Endothelial cell (in vitro differentiated cells): ENCODE measurements at regions not wholly inside any gene's neighbourhood (a gene's known extent, or its start where the extent isn't known, plus 50 kb on each side); places are given as distances from the start of the nearest gene placed in this dataset.

Source experiments
- DNase-seq: peaks from one replicate; pipeline ENCODE4 v3.0.0; 2021; ENCODE audit warnings: low spot score
- H3K27ac Mint-ChIP-seq: one replicate; pipeline ENCODE4 v1.8.0; 2021; ENCODE audit warnings: mixed read lengths, inconsistent platforms; ENCODE audit not compliant: unreplicated experiment
- H3K27me3 Mint-ChIP-seq: one replicate; pipeline ENCODE4 v1.8.0; 2021; ENCODE audit warnings: mild to moderate bottlenecking, moderate library complexity, mixed read lengths, inconsistent platforms; ENCODE audit not compliant: unreplicated experiment
- H3K36me3 Mint-ChIP-seq: one replicate; pipeline ENCODE4 v1.8.0; 2021; ENCODE audit warnings: mild to moderate bottlenecking, low read depth, mixed read lengths, inconsistent platforms; ENCODE audit not compliant: unreplicated experiment
- H3K4me1 Mint-ChIP-seq: one replicate; pipeline ENCODE4 v1.8.0; 2021; ENCODE audit warnings: mild to moderate bottlenecking, mixed read lengths, inconsistent platforms; ENCODE audit not compliant: unreplicated experiment
- H3K4me3 Mint-ChIP-seq: one replicate; pipeline ENCODE4 v1.8.0; 2021; ENCODE audit warnings: mild to moderate bottlenecking, mixed read lengths, inconsistent platforms; ENCODE audit not compliant: unreplicated experiment
- H3K9me3 Mint-ChIP-seq: one replicate; pipeline ENCODE4 v1.8.0; 2021; ENCODE audit warnings: mixed read lengths, inconsistent platforms; ENCODE audit not compliant: unreplicated experiment
- CTCF ChIP-seq: fragments of 200-600 bp; sonication (generic); IDR thresholded peaks from one replicate; pipeline ENCODE4 v1.5.0; 2021; ENCODE audit warnings: antibody characterized with exemption; ENCODE audit not compliant: unreplicated experiment

- H3K9me3 Mint-ChIP-seq, result no peaks in the 10 kb centered on the region
- H3K36me3 Mint-ChIP-seq, result no peaks in the 10 kb centered on the region
- no peaks in the 10 kb centered on the region for H3K27me3 Mint-ChIP-seq
- H3K4me3 Mint-ChIP-seq, result no peak overlapping the region
- H3K27ac Mint-ChIP-seq, result no peak overlapping the region
- no peaks in the 10 kb centered on the region for H3K4me1 Mint-ChIP-seq
- no peak for TF ChIP-seq CTCF
- no peak for DNase-seq
These were observed 439.3 kb upstream of the TRIB2 start for GRCh38 chr2:12277241-12278034.

GRCh38 chr2:12278217-12278750 lies 438.5 kb upstream of the TRIB2 start:
- no peak for DNase-seq
- no peaks in the 10 kb centered on the region for H3K4me1 Mint-ChIP-seq
- no peak overlapping the region for H3K4me3 Mint-ChIP-seq
- no peak for TF ChIP-seq CTCF
- no peaks in the 10 kb centered on the region for H3K27me3 Mint-ChIP-seq
- no peak overlapping the region for H3K27ac Mint-ChIP-seq
- no peaks in the 10 kb centered on the region for H3K9me3 Mint-ChIP-seq
- H3K36me3 Mint-ChIP-seq, result no peaks in the 10 kb centered on the region

GRCh38 chr2:12282780-12283695 lies 433.7 kb upstream of the TRIB2 start:
- H3K36me3 Mint-ChIP-seq, result no peaks in the 10 kb centered on the region
- no peaks in the 10 kb centered on the region for H3K27me3 Mint-ChIP-seq
- no peak overlapping the region for H3K4me3 Mint-ChIP-seq

GRCh38 chr2:12284037-12284436 lies 432.7 kb upstream of the TRIB2 start:
- Mint-ChIP-seq H3K4me1 (no peaks in the 10 kb centered on the region), H3K9me3 (no peaks in the 10 kb centered on the region), H3K36me3 (no peaks in the 10 kb centered on the region), H3K4me3 (no peak overlapping the region), H3K27ac (no peak overlapping the region), H3K27me3 (no peaks in the 10 kb centered on the region)
- DNase-seq, result no peak
- TF ChIP-seq CTCF, result no peak

More at GRCh38 chr2:12282780-12283695, 433.7 kb upstream of the TRIB2 start:
- Mint-ChIP-seq H3K4me1 (no peaks in the 10 kb centered on the region), H3K9me3 (no peaks in the 10 kb centered on the region), H3K27ac (no peak overlapping the region)
- no peak for DNase-seq
- no peak for TF ChIP-seq CTCF
